K562 (cell line): ENCODE measurements at regions not wholly inside any gene's neighbourhood (a gene's known extent, or its start where the extent isn't known, plus 50 kb on each side); places are given as distances from the start of the nearest gene placed in this dataset.

Source experiments
- ATAC-seq: fragments of 200-7000 bp; cut with Tn5 transposase; 3 replicates; pipeline ENCODE4 v1.9.1; 2020; ENCODE audit warnings: moderate library complexity
- BruUV-seq: library from RNA; stranded (reverse); fragments of 400-500 nt; replicated peaks from 2 replicates; lab custom pipeline; 2021; lab: Mats Ljungman, UMichigan
- CTCF ChIA-PET: fragments of 300-600 bp; formaldehyde crosslinking; extraction: SDS; loops from one replicate; lab custom pipeline; 2021; ENCODE audit warnings: low intra/inter-chr PET ratio; lab: Yijun Ruan, JAX
- POLR2A ChIA-PET: fragments of 300-600, 350-650 bp; sonication (Branson Sonifier 250); formaldehyde crosslinking; extraction: SDS; loops from one replicate; lab custom pipeline; 2021; ENCODE audit warnings: antibody characterized with exemption, inconsistent platforms; lab: Yijun Ruan, JAX
- DNase-seq, 4 experiments: peaks; one replicate each; pipeline versions ENCODE4 v3.0.0 to v3.0.0-alpha.2; 2011 to 2018; ENCODE audit warnings: low spot score in 3 of 4, mixed read lengths in 3 of 4; ENCODE audit errors: extremely low read depth in 1 of 4
- FAIRE-seq: peaks from 2 replicates; lab custom pipeline; 2011; peaks lifted over from hg19 to GRCh38; lab: Jason Lieb, UNC
- H2AFZ ChIP-seq: 2 replicates; pipeline ENCODE4 v1.6.0; 2011; ENCODE audit warnings: low read depth, low read length, control low read depth, inconsistent platforms
- H3K27ac ChIP-seq: fragments of 200-600 bp; 3 replicates; pipeline ENCODE4 v1.8.0; 2011; ENCODE audit warnings: low read depth, mild to moderate bottlenecking, control low read depth, inconsistent platforms, low read length, moderate library complexity, mixed read lengths; ENCODE audit errors: extremely low read depth
- H3K27me3 ChIP-seq, 2 experiments: fragments of 300-600 bp in 1 of 2; 2 replicates in 1 of 2; 3 replicates in 1 of 2; pipeline versions ENCODE4 v1.6.0 to v1.8.0; 2011; ENCODE audit warnings: inconsistent platforms in 2 of 2, low read length in 2 of 2, mild to moderate bottlenecking in 1 of 2, mixed read lengths in 1 of 2, moderate library complexity in 1 of 2; ENCODE audit not compliant: control insufficient read depth in 2 of 2, insufficient read depth in 2 of 2
- H3K36me3 ChIP-seq: fragments of 300-600 bp; 3 replicates; pipeline ENCODE4 v1.8.0; 2011; ENCODE audit warnings: mild to moderate bottlenecking, low read length, inconsistent platforms; ENCODE audit not compliant: control insufficient read depth, insufficient read depth
- H3K4me1 ChIP-seq, 2 experiments: fragments of 200-600 bp in 1 of 2; replicated peaks in 1 of 2; 2 replicates in 1 of 2; 3 replicates in 1 of 2; pipeline versions ENCODE4 v1.5.1 to v1.8.0; 2011; ENCODE audit warnings: inconsistent platforms in 2 of 2, low read length in 2 of 2, mild to moderate bottlenecking in 1 of 2, mixed read lengths in 1 of 2, moderate library complexity in 1 of 2; ENCODE audit not compliant: control insufficient read depth in 2 of 2, insufficient read depth in 2 of 2
- H3K4me2 ChIP-seq: 2 replicates; pipeline ENCODE4 v1.6.1; 2011; ENCODE audit warnings: low read length, control low read depth, inconsistent platforms, mixed read lengths; ENCODE audit not compliant: insufficient read depth
- H3K4me3 ChIP-seq: fragments of 200-600 bp; sonication (generic), shearing (Covaris generic); 2 replicates; pipeline ENCODE4 v1.5.1; 2016; ENCODE audit warnings: control low read depth, inconsistent platforms
- H3K79me2 ChIP-seq: fragments of 200-600 bp; 3 replicates; pipeline ENCODE4 v1.8.0; 2011; ENCODE audit warnings: low read length, inconsistent platforms; ENCODE audit not compliant: control insufficient read depth, insufficient read depth
- H3K9ac ChIP-seq, 2 experiments: 2 replicates each; pipeline versions ENCODE4 v1.6.0 to v1.6.1; 2011; ENCODE audit warnings: low read depth in 2 of 2, low read length in 2 of 2, control low read depth in 1 of 2, inconsistent platforms in 1 of 2, mild to moderate bottlenecking in 1 of 2, mixed read lengths in 1 of 2; ENCODE audit not compliant: insufficient read depth in 1 of 2
- H3K9me1 ChIP-seq: one replicate; pipeline ENCODE4 v1.6.0; 2011; ENCODE audit warnings: inconsistent platforms, mild to moderate bottlenecking, low read length, moderate library complexity; ENCODE audit not compliant: control insufficient read depth, insufficient read depth
- H3K9me3 ChIP-seq: replicated peaks from 2 replicates; pipeline ENCODE4 v1.5.1; 2011; ENCODE audit warnings: low read depth, low read length, inconsistent platforms; ENCODE audit not compliant: control insufficient read depth, insufficient read depth
- H4K20me1 ChIP-seq: replicated peaks from 2 replicates; pipeline ENCODE4 v1.6.1; 2011; ENCODE audit warnings: low read length, inconsistent platforms, mixed read lengths; ENCODE audit not compliant: control insufficient read depth, insufficient read depth
- HBP1 ChIP-seq: fragments of 450-650 bp; formaldehyde crosslinking; IDR thresholded peaks from 2 replicates; pipeline ENCODE4 v1.4.0; 2022; ENCODE audit warnings: missing genetic modification characterization
- LARP7 ChIP-seq: fragments of 450-650 bp; IDR thresholded peaks from 2 replicates; pipeline ENCODE4 v1.6.1; 2016
- PURB ChIP-seq: sonication (generic); formaldehyde crosslinking; IDR thresholded peaks from 2 replicates; pipeline ENCODE4 v1.9.0; 2021; ENCODE audit warnings: low read depth, mild to moderate bottlenecking, missing genetic modification reagents
- RAD51 ChIP-seq: fragments of 450-650 bp; IDR thresholded peaks from 2 replicates; pipeline ENCODE4 v1.7.1; 2016; ENCODE audit warnings: low read depth, mild to moderate bottlenecking, borderline replicate concordance
- ZNF165 ChIP-seq: fragments of 250-450 bp; sonication (Bioruptor Pico); IDR thresholded peaks from 2 replicates; pipeline ENCODE4 v1.4.0; 2020; ENCODE audit warnings: borderline replicate concordance
- ZNF197 ChIP-seq: fragments of 200-800 bp; sonication (Bioruptor generic); IDR thresholded peaks from 2 replicates; pipeline ENCODE4 v1.6.1; 2016; ENCODE audit warnings: low read depth, missing genetic modification characterization, missing compliant biosample characterization
- WGBS: fragments of 100-300 bp; shearing (Covaris generic); methylation state at CpG from one replicate; pipeline ENCODE4 v1.1.6; 2016; ENCODE audit warnings: low coverage, mixed read lengths; ENCODE audit not compliant: insufficient coverage; ENCODE audit errors: missing lambda C conversion rate; 5-methylcytosine and 5-hydroxymethylcytosine counted together
- in situ Hi-C: fragments of 300-500 bp; cut with MboI; formaldehyde crosslinking; loops from 4 replicates; pipeline ENCODE4 v1.15.0; 2018; ENCODE audit warnings: inconsistent platforms, mixed read lengths
- intact Hi-C: fragments of 100-400 bp; cut with micrococcal nuclease; formaldehyde crosslinking; loops from 2 replicates; pipeline ENCODE4 v1.14.2; 2022

GRCh38 chr19:46920362-46920761, 59.6 kb downstream of the ARHGAP35 start:
- FAIRE-seq (no peak), ATAC-seq (no peak), DNase-seq (no peak)
- Histone ChIP-seq H4K20me1 (no peaks in the 10 kb centered on the region; the same call in none of the 2 replicates), H3K4me3 (no peak overlapping the region), H3K9me1 (no peaks in the 10 kb centered on the region), H3K9ac (no peak overlapping the region), H3K4me2 (no peak overlapping the region), H3K27ac (no peak overlapping the region), H3K9me3 (no peaks in the 10 kb centered on the region), H3K27me3 (no peaks in the 10 kb centered on the region), H3K36me3 (peaks cover 50% of the 10 kb centered on the region), H3K79me2 (peaks cover 52% of the 10 kb centered on the region), H2AFZ (no peak overlapping the region), H3K4me1 (peaks cover 6 to 22% of the 10 kb centered on the region in 2 experiments; a peak in 3 of 5 replicates)
- no peak for TF ChIP-seq RAD51
- no peak for TF ChIP-seq LARP7
- no peak for TF ChIP-seq PURB (CRISPR knock-in tag)
- in situ Hi-C loops = no loop called here
- ChIA-PET CTCF (no interaction called here), POLR2A (interaction anchor here (0.7 to 1.2 kb wide), 4 partner anchors 12 to 59 kb away, joined by 3 to 4 read pairs (median 4); no protein-coding TSS in a partner anchor)
- 88% methylated on average over 13 of the region's 14 CpGs for WGBS
- intact Hi-C loops = no loop called here
- BruUV-seq = no TSS peak

- Histone ChIP-seq H4K20me1 (no peaks in the 10 kb centered on the region; the same call in 1 of the 2 replicates), H3K36me3 (peaks cover 56% of the 10 kb centered on the region), H3K4me1 (peaks cover 6 to 23% of the 10 kb centered on the region in 2 experiments; a peak in 3 of 5 replicates), H3K4me3 (no peak overlapping the region), H3K9ac (no peak overlapping the region), H3K9me3 (no peaks in the 10 kb centered on the region), H3K9me1 (no peaks in the 10 kb centered on the region), H3K4me2 (no peak overlapping the region), H3K79me2 (peaks cover 51% of the 10 kb centered on the region), H3K27ac (no peak overlapping the region), H3K27me3 (no peaks in the 10 kb centered on the region), H2AFZ (no peak overlapping the region)
- no peak for FAIRE-seq
- ChIA-PET POLR2A (interaction anchor here (1.2 kb wide), 1 partner anchor 13 kb away, joined by 4 read pairs; no protein-coding TSS in a partner anchor), CTCF (no interaction called here)
- 92% methylated on average over 7 of the region's 7 CpGs for WGBS
- TSS peak; percentile 32 for BruUV-seq
- DNase-seq = no peak
- intact Hi-C loops = no loop called here
- no peak for ATAC-seq
- in situ Hi-C loops = no loop called here
- TF ChIP-seq HBP1 (CRISPR knock-in tag) = no peak
- TF ChIP-seq ZNF197 (CRISPR knock-in tag) = no peak
- no peak for TF ChIP-seq ZNF165
Observed at GRCh38 chr19:46921071-46921470, 60.3 kb downstream of the ARHGAP35 start.
